CD4-positive, alpha-beta memory T cell (primary cell): ENCODE measurements at regions not wholly inside any gene's neighbourhood (a gene's known extent, or its start where the extent isn't known, plus 50 kb on each side); places are given as distances from the start of the nearest gene placed in this dataset.
"Not testable (repeated sequence)": the region's sequence is repeated elsewhere in the genome, so short reads cannot be mapped to it uniquely, and the experiment has no call there.

Source experiments
- CTCF ChIA-PET: fragments of 350-600 bp; sonication (Branson Sonifier 250); formaldehyde crosslinking; loops from one replicate; lab custom pipeline; 2021; ENCODE audit warnings: inconsistent platforms; ENCODE audit not compliant: partially characterized antibody; lab: Charles Lee
- POLR2A ChIA-PET: fragments of 350-600 bp; sonication (Branson Sonifier 250); formaldehyde crosslinking; loops from one replicate; lab custom pipeline; 2021; ENCODE audit not compliant: partially characterized antibody; lab: Charles Lee
- DNase-seq, 5 donors: peaks; one replicate each; pipeline versions ENCODE4 v3.0.0 to v3.0.0-alpha.2; 2020 to 2022; ENCODE audit warnings: mixed read lengths in 1 of 5
- H3K27ac ChIP-seq: one replicate; pipeline ENCODE4 v1.7.0; 2013; ENCODE audit warnings: low read depth, low read length
- H3K27me3 ChIP-seq: 2 replicates; pipeline ENCODE4 v1.7.0; 2013; ENCODE audit warnings: mild to moderate bottlenecking, low read length, moderate library complexity; ENCODE audit not compliant: insufficient read depth
- H3K36me3 ChIP-seq: 2 replicates; pipeline ENCODE4 v1.7.0; 2013; ENCODE audit warnings: mild to moderate bottlenecking, low read length, moderate library complexity; ENCODE audit not compliant: insufficient read depth
- H3K4me1 ChIP-seq: 2 replicates; pipeline ENCODE4 v1.7.0; 2013; ENCODE audit warnings: mild to moderate bottlenecking, low read length, moderate library complexity; ENCODE audit not compliant: insufficient read depth
- H3K4me3 ChIP-seq, 2 donors: one replicate each; pipeline ENCODE4 v1.7.0; 2013; ENCODE audit warnings: low read length in 2 of 2, mild to moderate bottlenecking in 1 of 2
- H3K9me3 ChIP-seq, 2 donors: one replicate each; pipeline ENCODE4 v1.7.0; 2013; ENCODE audit warnings: low read length in 2 of 2, control low read depth in 1 of 2; ENCODE audit not compliant: control insufficient read depth in 1 of 2
- H3K27ac Mint-ChIP-seq, 7 donors: one replicate each; pipeline ENCODE4 v1.8.0; 2020 to 2021; ENCODE audit warnings: mixed read lengths in 7 of 7, mild to moderate bottlenecking in 6 of 7, inconsistent platforms in 3 of 7, moderate library complexity in 3 of 7
- H3K27me3 Mint-ChIP-seq, 2 donors: one replicate each; pipeline ENCODE4 v1.8.0; 2020 to 2021; ENCODE audit warnings: mixed read lengths in 2 of 2
- H3K36me3 Mint-ChIP-seq, 2 donors: one replicate each; pipeline ENCODE4 v1.8.0; 2020 to 2021; ENCODE audit warnings: mixed read lengths in 2 of 2, inconsistent platforms in 1 of 2, mild to moderate bottlenecking in 1 of 2
- H3K4me1 Mint-ChIP-seq, 4 donors: one replicate each; pipeline ENCODE4 v1.8.0; 2020 to 2021; ENCODE audit warnings: mixed read lengths in 4 of 4, mild to moderate bottlenecking in 1 of 4
- H3K4me3 Mint-ChIP-seq, 8 donors: one replicate each; pipeline ENCODE4 v1.8.0; 2020 to 2021; ENCODE audit warnings: mixed read lengths in 8 of 8, mild to moderate bottlenecking in 7 of 8, moderate library complexity in 6 of 8, inconsistent platforms in 3 of 8
- H3K9me3 Mint-ChIP-seq, 8 donors: one replicate each; pipeline ENCODE4 v1.8.0; 2020 to 2021; ENCODE audit warnings: mixed read lengths in 8 of 8, mild to moderate bottlenecking in 5 of 8, inconsistent platforms in 3 of 8, moderate library complexity in 1 of 8
- intact Hi-C: fragments of 100-400 bp; cut with micrococcal nuclease; formaldehyde crosslinking; loops from one replicate; pipeline ENCODE4 v1.15.1; 2023

DNA sequence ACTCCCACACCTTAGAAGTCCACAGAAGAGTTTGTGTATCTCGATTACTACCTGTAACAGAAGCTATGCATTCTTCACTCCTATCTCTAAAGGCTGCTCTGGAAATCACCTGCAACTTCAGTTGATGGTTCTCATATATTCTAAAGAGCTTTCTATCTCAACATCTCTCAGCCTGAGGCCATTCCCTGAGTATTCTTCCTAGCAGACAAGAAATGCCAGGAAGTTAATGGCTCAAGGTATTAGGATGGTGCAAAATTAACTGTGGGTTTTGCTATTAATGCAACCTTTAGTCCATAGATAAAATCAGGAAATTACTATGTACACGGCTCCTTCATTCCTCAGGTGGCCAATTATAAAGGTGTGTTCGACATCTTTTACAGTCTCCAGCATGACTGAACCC, 290.1 kb downstream of the ZNF716 start:
- intact Hi-C loops, H3K36me3 ChIP-seq, H3K9me3 ChIP-seq, DNase-seq, H3K4me1 ChIP-seq, POLR2A ChIA-PET, H3K27me3 ChIP-seq, H3K27ac ChIP-seq, CTCF ChIA-PET, H3K4me1 Mint-ChIP-seq, H3K27ac Mint-ChIP-seq, H3K4me3 Mint-ChIP-seq, H3K36me3 Mint-ChIP-seq, H3K27me3 Mint-ChIP-seq, H3K4me3 ChIP-seq: not testable (repeated sequence)
- peaks cover 0 to 16% (median 8%) of the 10 kb centered on the region in 8 donors for H3K9me3 Mint-ChIP-seq

DNA sequence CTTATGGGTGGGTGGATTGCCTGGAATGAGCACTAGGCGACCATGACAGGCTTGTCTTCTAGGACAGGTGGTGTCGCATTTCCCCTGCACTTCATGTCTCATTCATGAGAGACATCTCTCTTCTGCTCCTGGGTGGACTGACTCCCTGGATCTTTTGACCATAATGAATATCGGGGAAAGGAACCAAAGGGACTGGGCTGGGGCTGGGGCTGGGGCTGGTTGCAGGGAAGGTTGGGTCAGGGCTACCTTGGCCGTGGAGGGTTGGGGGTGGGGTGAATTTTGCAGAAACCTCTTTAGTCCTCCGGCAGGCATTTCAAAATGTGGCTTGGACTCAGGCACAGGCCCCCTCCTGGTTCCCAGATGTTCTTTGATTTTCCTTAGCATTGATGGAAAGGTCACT, 319.2 kb downstream of the ZNF716 start:
- CTCF ChIA-PET, result no interaction called here
- Histone ChIP-seq H3K9me3 (no peaks in the 10 kb centered on the region), H3K27ac (no peak overlapping the region), H3K36me3 (no peaks in the 10 kb centered on the region), H3K4me3 (no peak overlapping the region), H3K4me1 (no peaks in the 10 kb centered on the region), H3K27me3 (no peaks in the 10 kb centered on the region)
- Mint-ChIP-seq H3K9me3 (peaks cover 3 to 42% (median 23%) of the 10 kb centered on the region in 8 donors), H3K4me1 (no peaks in the 10 kb centered on the region), H3K36me3 (peaks cover 0 to 3% of the 10 kb centered on the region in 2 donors), H3K27me3 (no peaks in the 10 kb centered on the region), H3K4me3 (no peak overlapping the region), H3K27ac (no peak overlapping the region)
- DNase-seq, result no peak
- POLR2A ChIA-PET, result no interaction called here
- intact Hi-C loops, result no loop called here

DNA sequence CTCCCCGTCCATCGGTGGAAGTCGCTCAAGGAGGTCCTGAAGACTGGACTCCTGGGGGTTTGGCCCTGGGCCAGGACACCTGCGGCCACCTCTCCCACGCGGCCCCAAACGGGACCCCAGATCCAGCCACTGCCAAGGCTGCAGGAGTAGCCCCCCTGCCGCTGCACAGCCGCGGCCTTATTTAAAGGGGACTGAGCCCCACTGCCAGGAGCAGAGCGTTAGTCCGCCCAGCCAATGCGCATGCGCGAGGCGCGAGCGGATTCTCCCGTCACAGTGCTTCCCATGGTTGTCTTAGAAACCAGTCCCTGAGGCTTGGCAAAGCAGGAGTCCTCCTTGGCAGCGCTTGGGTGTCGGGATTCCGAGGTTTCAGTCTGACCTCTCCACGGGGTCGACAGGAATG, 320.0 kb downstream of the ZNF716 start:
- H3K4me1 Mint-ChIP-seq, result no peaks in the 10 kb centered on the region
- no peak overlapping the region for H3K4me3 Mint-ChIP-seq
- CTCF ChIA-PET, result no interaction called here
- Histone ChIP-seq H3K27me3 (no peaks in the 10 kb centered on the region), H3K9me3 (no peaks in the 10 kb centered on the region), H3K36me3 (no peaks in the 10 kb centered on the region), H3K27ac (no peak overlapping the region), H3K4me1 (no peaks in the 10 kb centered on the region), H3K4me3 (no peak overlapping the region)
- H3K36me3 Mint-ChIP-seq, result peaks cover 0 to 3% of the 10 kb centered on the region in 2 donors
- DNase-seq, result no peak
- intact Hi-C loops, result no loop called here
- H3K9me3 Mint-ChIP-seq, result peaks cover 3 to 40% (median 24%) of the 10 kb centered on the region in 8 donors
- H3K27ac Mint-ChIP-seq, result no peak overlapping the region
- no peaks in the 10 kb centered on the region for H3K27me3 Mint-ChIP-seq
- POLR2A ChIA-PET, result no interaction called here

DNA sequence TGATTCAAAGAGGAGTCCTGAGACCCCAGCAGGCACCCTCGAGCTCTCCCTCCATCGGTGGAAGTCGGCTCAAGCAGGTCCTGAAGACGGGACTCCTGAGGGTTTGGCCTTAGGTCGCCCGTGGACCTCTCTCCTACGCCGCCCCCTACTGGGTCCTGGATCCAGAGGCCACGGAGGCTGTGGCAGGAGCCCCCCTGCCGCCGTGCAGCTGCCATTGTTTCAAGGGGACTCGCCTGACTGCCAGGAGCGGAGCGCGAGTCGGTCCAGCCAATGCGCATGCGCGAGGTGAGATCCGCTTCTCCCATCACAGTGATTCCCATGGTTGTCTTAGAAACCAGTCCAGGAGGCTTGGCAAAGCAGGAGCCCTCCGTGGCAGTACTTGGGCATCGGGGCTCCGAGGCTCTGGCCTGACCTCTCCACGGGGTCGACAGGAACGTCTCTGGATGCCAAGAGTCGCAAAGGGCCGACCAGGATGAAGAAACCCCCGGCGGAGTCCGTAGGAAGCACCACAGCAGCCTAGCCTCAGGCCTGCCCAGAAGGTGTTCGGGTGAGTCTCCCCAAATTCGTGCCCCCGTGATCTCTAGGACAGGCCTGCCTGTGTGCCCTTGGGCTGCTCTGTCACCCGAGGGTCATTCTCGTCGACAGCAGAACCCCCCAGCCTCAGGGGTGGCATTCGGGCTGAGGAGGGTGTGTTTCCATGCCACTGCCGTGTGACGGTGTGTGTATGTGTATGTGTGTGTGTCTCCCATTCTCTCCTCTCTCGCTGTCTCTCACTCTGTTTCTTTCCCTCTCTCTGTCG, 322.3 kb downstream of the ZNF716 start:
- Histone ChIP-seq H3K9me3 (no peaks in the 10 kb centered on the region), H3K4me1 (no peaks in the 10 kb centered on the region), H3K4me3 (no peak overlapping the region), H3K27ac (no peak overlapping the region), H3K36me3 (no peaks in the 10 kb centered on the region), H3K27me3 (no peaks in the 10 kb centered on the region)
- no peaks in the 10 kb centered on the region for H3K27me3 Mint-ChIP-seq
- H3K4me1 Mint-ChIP-seq, result no peaks in the 10 kb centered on the region
- H3K27ac Mint-ChIP-seq, result no peak overlapping the region
- intact Hi-C loops, result no loop called here
- peaks cover 0 to 3% of the 10 kb centered on the region in 2 donors for H3K36me3 Mint-ChIP-seq
- no peak overlapping the region for H3K4me3 Mint-ChIP-seq
- H3K9me3 Mint-ChIP-seq, result peaks cover 3 to 63% (median 36%) of the 10 kb centered on the region in 8 donors
- DNase-seq, result no peak
- POLR2A ChIA-PET, result no interaction called here
- CTCF ChIA-PET, result no interaction called here

DNA sequence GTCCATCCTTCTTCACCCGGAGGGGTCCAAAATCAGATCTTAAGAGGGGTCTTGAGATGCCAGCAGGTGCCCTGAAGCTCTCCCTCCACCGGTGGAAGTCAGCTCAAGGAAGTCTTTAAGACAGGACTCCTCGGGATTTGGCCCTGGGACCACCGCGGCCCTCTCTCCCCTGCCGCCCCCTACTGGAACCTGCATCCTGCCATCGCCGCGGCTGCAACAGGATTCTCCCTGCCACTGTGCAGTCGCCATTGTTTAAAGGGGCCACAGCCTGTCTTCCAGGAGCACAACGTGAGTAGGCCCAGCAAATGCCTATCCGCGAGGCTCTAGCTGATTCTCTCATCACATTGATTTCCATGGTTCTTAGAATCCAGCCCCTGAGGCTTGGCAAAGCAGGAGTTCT, 324.3 kb downstream of the ZNF716 start:
- Histone ChIP-seq H3K9me3 (no peaks in the 10 kb centered on the region), H3K4me3 (no peak overlapping the region), H3K27ac (no peak overlapping the region), H3K27me3 (no peaks in the 10 kb centered on the region), H3K4me1 (no peaks in the 10 kb centered on the region), H3K36me3 (no peaks in the 10 kb centered on the region)
- DNase-seq, result no peak
- Mint-ChIP-seq H3K9me3 (peaks cover 3 to 65% (median 39%) of the 10 kb centered on the region in 8 donors), H3K27me3 (no peaks in the 10 kb centered on the region), H3K4me3 (no peak overlapping the region), H3K36me3 (peaks cover 0 to 3% of the 10 kb centered on the region in 2 donors), H3K4me1 (no peaks in the 10 kb centered on the region), H3K27ac (no peak overlapping the region)
- CTCF ChIA-PET, result no interaction called here
- POLR2A ChIA-PET, result no interaction called here
- intact Hi-C loops, result no loop called here

DNA sequence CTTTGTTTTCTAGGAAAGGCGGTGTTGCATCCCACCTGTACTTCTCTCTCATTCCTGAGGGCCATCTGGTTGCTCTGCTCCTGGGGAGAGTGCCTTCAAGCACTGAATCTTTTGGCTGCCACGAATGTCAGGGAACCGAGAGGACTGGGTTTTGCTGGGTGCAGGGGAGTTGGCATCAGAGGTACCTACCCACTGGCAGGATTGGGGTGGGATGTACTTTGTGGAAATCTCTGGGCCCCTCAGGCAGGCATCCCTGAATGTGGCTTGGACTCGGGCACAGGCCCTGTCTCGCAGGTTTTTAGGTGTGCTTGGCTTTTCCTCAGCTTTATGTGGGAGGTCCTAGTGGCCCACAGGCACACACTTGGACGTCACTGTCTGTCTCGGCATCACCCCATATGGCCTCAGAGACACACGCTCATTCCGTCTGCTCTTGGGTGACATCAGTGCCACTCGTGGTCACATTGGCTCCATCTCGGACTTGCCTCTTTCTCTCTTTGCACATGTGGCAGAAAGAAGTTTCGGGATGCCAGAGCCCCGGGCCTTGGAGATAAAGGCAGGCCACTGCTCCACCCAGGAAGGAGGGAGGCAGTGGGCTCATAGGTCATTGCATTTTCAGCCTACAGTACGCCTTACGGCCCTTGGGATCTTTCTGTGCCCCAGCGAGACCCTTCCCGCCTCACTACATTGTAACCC, 325.6 kb downstream of the ZNF716 start:
- ChIA-PET CTCF (no interaction called here), POLR2A (no interaction called here)
- Histone ChIP-seq H3K4me3 (no peak overlapping the region), H3K27ac (no peak overlapping the region), H3K9me3 (no peaks in the 10 kb centered on the region), H3K27me3 (no peaks in the 10 kb centered on the region), H3K4me1 (no peaks in the 10 kb centered on the region), H3K36me3 (no peaks in the 10 kb centered on the region)
- Mint-ChIP-seq H3K9me3 (peaks cover 3 to 67% (median 38%) of the 10 kb centered on the region in 8 donors), H3K4me1 (no peaks in the 10 kb centered on the region), H3K27ac (no peak overlapping the region), H3K27me3 (no peaks in the 10 kb centered on the region), H3K36me3 (peaks cover 0 to 2% of the 10 kb centered on the region in 2 donors), H3K4me3 (no peak overlapping the region)
- DNase-seq, result no peak
- intact Hi-C loops, result no loop called here

DNA sequence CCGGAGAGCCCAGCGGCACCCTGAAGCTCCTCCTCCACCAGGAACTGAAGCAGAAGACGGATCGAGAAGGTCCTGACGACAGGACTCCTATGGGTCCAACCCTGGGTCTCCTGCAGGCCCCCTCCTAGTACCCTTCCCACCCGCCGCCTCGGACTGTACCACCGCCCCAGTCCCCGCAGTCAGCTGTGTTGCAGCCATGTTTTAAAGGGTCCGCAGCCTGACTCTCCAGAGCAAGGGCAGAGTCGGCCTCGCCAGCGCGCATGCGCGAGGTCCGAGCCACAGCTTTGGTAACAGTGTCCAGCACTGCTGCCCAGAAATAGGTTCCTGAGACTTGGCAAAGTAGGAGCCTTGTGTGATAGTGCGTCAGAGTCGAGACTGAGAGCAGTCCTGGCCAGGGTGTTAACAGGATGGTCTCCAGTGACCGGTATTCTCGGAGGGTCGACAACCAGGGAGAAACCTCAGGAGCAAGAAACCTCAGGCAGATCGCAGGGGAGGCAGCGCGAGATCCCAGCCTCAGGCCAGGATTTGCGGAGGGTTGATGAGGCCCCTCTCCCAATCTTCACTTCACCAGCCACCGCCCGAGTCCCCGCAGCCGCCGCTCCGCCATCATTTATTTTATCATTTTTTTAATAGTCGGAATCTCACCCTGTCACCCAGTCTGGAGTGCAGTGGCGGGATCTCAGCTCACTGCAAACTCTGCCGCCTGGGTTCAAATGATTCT, 326.3 kb downstream of the ZNF716 start:
- H3K27ac Mint-ChIP-seq, H3K4me1 ChIP-seq, H3K27me3 ChIP-seq, H3K4me3 ChIP-seq, H3K4me1 Mint-ChIP-seq, H3K27me3 Mint-ChIP-seq, H3K27ac ChIP-seq, DNase-seq, H3K36me3 ChIP-seq, H3K9me3 ChIP-seq, H3K36me3 Mint-ChIP-seq, CTCF ChIA-PET, H3K4me3 Mint-ChIP-seq, POLR2A ChIA-PET, intact Hi-C loops: not testable (repeated sequence)
- H3K9me3 Mint-ChIP-seq, result peaks cover 3 to 60% (median 33%) of the 10 kb centered on the region in 8 donors
